Spleen (tissue), 7 donors: ENCODE measurements at regions not wholly inside any gene's neighbourhood (a gene's known extent, or its start where the extent isn't known, plus 50 kb on each side); places are given as distances from the start of the nearest gene placed in this dataset.

Experiments used
- POLR2AphosphoS5 ChIP-seq, 3 donors: sonication (generic); formaldehyde crosslinking; IDR thresholded peaks; one replicate each; pipeline ENCODE4 v1.5.1; 2017; ENCODE audit warnings: antibody characterized with exemption in 3 of 3
- TF ChIP-seq, protein P1 (sequence below), 11 experiments: fragments of 200-600 bp in 7 of 11; fragments of 450-650 bp in 4 of 11; sonication (generic) in 4 of 11; IDR thresholded peaks in 8 of 11; conservative IDR thresholded peaks in 3 of 11; 1 replicate in 7 of 11; 2 replicates in 4 of 11; pipeline versions ENCODE4 v1.4.0 to v1.8.0; 2016 to 2021; ENCODE audit warnings: antibody characterized with exemption in 11 of 11, inconsistent platforms in 4 of 11, mild to moderate bottlenecking in 1 of 11
- donor health status: DM: no; HTN: no; CAD: no; lungs with moderate emphysema.
- donor health status: DM: no; HTN: no; CAD: no.
- donor health status: DM: no; HTN: no; CAD: no.

DNA sequence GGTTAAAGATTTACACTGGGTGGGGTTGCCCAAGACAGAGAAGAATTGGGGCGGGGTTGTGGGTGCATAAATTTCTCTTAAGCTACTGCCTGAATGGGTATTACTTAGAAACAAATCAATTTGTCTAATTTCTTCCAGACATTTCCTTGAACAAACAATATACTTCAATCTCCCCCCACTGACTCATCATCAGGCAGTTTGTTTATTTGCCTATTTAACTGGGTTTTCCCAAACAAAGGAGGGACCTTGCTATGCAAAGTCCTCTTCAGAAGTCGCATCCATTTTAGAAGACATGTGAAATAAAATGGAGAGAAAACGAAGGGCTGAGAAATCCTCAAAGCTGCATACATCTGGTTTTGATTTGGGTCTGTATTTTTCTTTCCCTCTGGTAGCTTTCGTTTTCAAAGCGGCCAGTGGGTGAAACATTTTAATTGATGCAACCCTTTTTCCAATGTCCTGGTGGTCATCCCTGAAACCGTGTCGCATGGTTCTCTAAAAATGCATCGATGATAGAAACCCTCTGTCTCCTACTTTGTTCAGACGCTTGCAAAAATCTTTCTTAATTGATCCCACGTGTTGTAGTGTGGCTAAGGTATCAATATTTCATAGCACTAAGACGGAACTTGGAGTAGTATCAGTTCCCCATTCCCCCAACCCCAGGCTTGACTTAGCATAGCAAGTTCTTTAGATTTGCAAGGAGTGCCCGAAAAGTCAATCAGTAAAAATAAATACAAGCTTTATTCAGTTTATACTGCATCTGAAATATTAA, 115.1 kb upstream of the MXRA5 start:
- TF ChIP-seq POLR2AphosphoS5 (IDR thresholded peaks at IDR 0.05): no peak
- TF ChIP-seq, protein P1, sequence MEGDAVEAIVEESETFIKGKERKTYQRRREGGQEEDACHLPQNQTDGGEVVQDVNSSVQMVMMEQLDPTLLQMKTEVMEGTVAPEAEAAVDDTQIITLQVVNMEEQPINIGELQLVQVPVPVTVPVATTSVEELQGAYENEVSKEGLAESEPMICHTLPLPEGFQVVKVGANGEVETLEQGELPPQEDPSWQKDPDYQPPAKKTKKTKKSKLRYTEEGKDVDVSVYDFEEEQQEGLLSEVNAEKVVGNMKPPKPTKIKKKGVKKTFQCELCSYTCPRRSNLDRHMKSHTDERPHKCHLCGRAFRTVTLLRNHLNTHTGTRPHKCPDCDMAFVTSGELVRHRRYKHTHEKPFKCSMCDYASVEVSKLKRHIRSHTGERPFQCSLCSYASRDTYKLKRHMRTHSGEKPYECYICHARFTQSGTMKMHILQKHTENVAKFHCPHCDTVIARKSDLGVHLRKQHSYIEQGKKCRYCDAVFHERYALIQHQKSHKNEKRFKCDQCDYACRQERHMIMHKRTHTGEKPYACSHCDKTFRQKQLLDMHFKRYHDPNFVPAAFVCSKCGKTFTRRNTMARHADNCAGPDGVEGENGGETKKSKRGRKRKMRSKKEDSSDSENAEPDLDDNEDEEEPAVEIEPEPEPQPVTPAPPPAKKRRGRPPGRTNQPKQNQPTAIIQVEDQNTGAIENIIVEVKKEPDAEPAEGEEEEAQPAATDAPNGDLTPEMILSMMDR (IDR thresholded peaks at IDR 0.05 in 8 of 11, conservative IDR thresholded peaks at IDR 0.05 in 3 of 11): no peak
